ENCODE measurements at regions not wholly inside any gene's neighbourhood (a gene's known extent, or its start where the extent isn't known, plus 50 kb on each side); places are given as distances from the start of the nearest gene placed in this dataset.

GRCh38 chr10:56622335-56622973 is 261.4 kb upstream of the ZWINT start:
- H3K27ac ChIP-seq, result no peak overlapping the region
- ChIA-PET POLR2A (ENCODE audit: low non-redundant PET) (interaction anchor here (0.8 kb wide), 1 partner anchor 143 kb away, joined by 3 read pairs; no protein-coding TSS in a partner anchor), CTCF (no interaction called here)
- DNase-seq (ENCODE audit: low spot score), result no peak
- TF ChIP-seq CTCF (conservative IDR thresholded peaks at IDR 0.05; ENCODE audit: low read depth), result no peak

GRCh38 chr10:56606202-56606601 is 245.1 kb upstream of the ZWINT start:
- no peak overlapping the region for H3K27ac ChIP-seq
- ChIA-PET CTCF (no interaction called here), POLR2A (ENCODE audit: low non-redundant PET) (no interaction called here)
- no peak for TF ChIP-seq CTCF (conservative IDR thresholded peaks at IDR 0.05; ENCODE audit: low read depth)
- DNase-seq (ENCODE audit: low spot score), result no peak

- ChIA-PET CTCF (interaction anchor here (0.6 kb wide), 1 partner anchor 171 kb away, joined by 4 read pairs; no protein-coding TSS in a partner anchor), POLR2A (ENCODE audit: low non-redundant PET) (interaction anchor here (0.5 kb wide), 1 partner anchor 8 kb away, joined by 3 read pairs; no protein-coding TSS in a partner anchor)
- no peak for DNase-seq (ENCODE audit: low spot score)
- no peak for TF ChIP-seq CTCF (conservative IDR thresholded peaks at IDR 0.05; ENCODE audit: low read depth)
- no peak overlapping the region for H3K27ac ChIP-seq
These were observed 244.0 kb upstream of the ZWINT start for GRCh38 chr10:56605051-56605450.

- ChIA-PET POLR2A (ENCODE audit: low non-redundant PET) (interaction anchor here (0.5 kb wide), 1 partner anchor 9 kb away, joined by 3 read pairs; no protein-coding TSS in a partner anchor), CTCF (interaction anchor here (0.6 kb wide), 1 partner anchor 171 kb away, joined by 4 read pairs; no protein-coding TSS in a partner anchor)
- DNase-seq (ENCODE audit: low spot score), result no peak
- no peak for TF ChIP-seq CTCF (conservative IDR thresholded peaks at IDR 0.05; ENCODE audit: low read depth)
- no peak overlapping the region for H3K27ac ChIP-seq
These were observed 243.6 kb upstream of the ZWINT start for GRCh38 chr10:56604624-56605023.

GRCh38 chr10:56599201-56599600 is 238.1 kb upstream of the ZWINT start:
- DNase-seq (ENCODE audit: low spot score), result no peak
- TF ChIP-seq CTCF (conservative IDR thresholded peaks at IDR 0.05; ENCODE audit: low read depth), result no peak
- ChIA-PET CTCF (no interaction called here), POLR2A (ENCODE audit: low non-redundant PET) (no interaction called here)
- no peak overlapping the region for H3K27ac ChIP-seq

- CTCF ChIA-PET, result no interaction called here
- no peak for TF ChIP-seq CTCF (conservative IDR thresholded peaks at IDR 0.05; ENCODE audit: low read depth)
- no peak overlapping the region for H3K27ac ChIP-seq
- no peak for DNase-seq (ENCODE audit: low spot score)
- POLR2A ChIA-PET (ENCODE audit: low non-redundant PET), result no interaction called here
These were observed 235.2 kb upstream of the ZWINT start for GRCh38 chr10:56596257-56596656.
